ENCODE measurements at regions not wholly inside any gene's neighbourhood (a gene's known extent, or its start where the extent isn't known, plus 50 kb on each side); places are given as distances from the start of the nearest gene placed in this dataset.
"Not testable (repeated sequence)": the region's sequence is repeated elsewhere in the genome, so short reads cannot be mapped to it uniquely, and the experiment has no call there.

GRCh38 chr2:13334071-13334470, 617.3 kb downstream of the TRIB2 start:
- H3K27me3 ChIP-seq (ENCODE audit: control insufficient read depth in 2 of 2, insufficient read depth in 2 of 2, low read length in 2 of 2); in situ Hi-C loops (cut with MboI); H3K9me3 ChIP-seq (replicated peaks; ENCODE audit: control insufficient read depth, insufficient read depth, low read depth, low read length); H2AFZ ChIP-seq (ENCODE audit: low read depth, low read length); H3K9me1 ChIP-seq (ENCODE audit: control insufficient read depth, insufficient read depth, low read length); H3K4me1 ChIP-seq (replicated peaks in 1 of 2; ENCODE audit: control insufficient read depth in 2 of 2, insufficient read depth in 2 of 2, low read length in 2 of 2); ATAC-seq; H3K9ac ChIP-seq (ENCODE audit: insufficient read depth in 1 of 2, low read depth in 2 of 2, low read length in 2 of 2); FAIRE-seq; BruUV-seq (replicated peaks); H3K4me3 ChIP-seq; H3K79me2 ChIP-seq (ENCODE audit: control insufficient read depth, insufficient read depth, low read length); H3K4me2 ChIP-seq (ENCODE audit: insufficient read depth, low read length); H4K20me1 ChIP-seq (replicated peaks; ENCODE audit: control insufficient read depth, insufficient read depth, low read length); H3K27ac ChIP-seq (ENCODE audit: extremely low read depth, low read depth, low read length); POLR2A ChIA-PET; DNase-seq (ENCODE audit: extremely low read depth in 1 of 4, low spot score in 3 of 4); CTCF ChIA-PET (ENCODE audit: low intra/inter-chr PET ratio); H3K36me3 ChIP-seq (ENCODE audit: control insufficient read depth, insufficient read depth, low read length); intact Hi-C loops (cut with micrococcal nuclease): not testable (repeated sequence)

GRCh38 chr2:13334545-13334944, 617.8 kb downstream of the TRIB2 start:
- H3K9me3 ChIP-seq (replicated peaks; ENCODE audit: control insufficient read depth, insufficient read depth, low read depth, low read length), result no peaks in the 10 kb centered on the region
- POLR2A ChIA-PET, result no interaction called here
- H3K79me2 ChIP-seq (ENCODE audit: control insufficient read depth, insufficient read depth, low read length), result no peaks in the 10 kb centered on the region
- ATAC-seq (no peak), DNase-seq (ENCODE audit: extremely low read depth in 1 of 4, low spot score in 3 of 4) (no peak), FAIRE-seq (no peak)
- no peak overlapping the region for H3K9ac ChIP-seq (ENCODE audit: insufficient read depth in 1 of 2, low read depth in 2 of 2, low read length in 2 of 2)
- no peaks in the 10 kb centered on the region for H3K36me3 ChIP-seq (ENCODE audit: control insufficient read depth, insufficient read depth, low read length)
- H3K27ac ChIP-seq (ENCODE audit: extremely low read depth, low read depth, low read length), result no peak overlapping the region
- H3K9me1 ChIP-seq (ENCODE audit: control insufficient read depth, insufficient read depth, low read length), result no peaks in the 10 kb centered on the region
- BruUV-seq (replicated peaks), result no TSS peak
- CTCF ChIA-PET (ENCODE audit: low intra/inter-chr PET ratio), result no interaction called here
- H4K20me1 ChIP-seq (replicated peaks; ENCODE audit: control insufficient read depth, insufficient read depth, low read length), result no peaks in the 10 kb centered on the region
- no peak overlapping the region for H3K4me2 ChIP-seq (ENCODE audit: insufficient read depth, low read length)
- intact Hi-C loops (cut with micrococcal nuclease), result no loop called here
- TF ChIP-seq NR2C1 (IDR thresholded peaks at IDR 0.05), result no peak
- TF ChIP-seq NR2C1 (tag; IDR thresholded peaks at IDR 0.05), result no peak
- TF ChIP-seq FOXK2 (conservative IDR thresholded peaks at IDR 0.05 in 1 of 2, IDR thresholded peaks at IDR 0.05 in 1 of 2; ENCODE audit: low read depth in 2 of 2), result no peak
- 0 out of 2 replicates have a peak, but pooled peaks have one; percentile 15 for TF ChIP-seq ZNF316 (IDR thresholded peaks at IDR 0.05)
- TF ChIP-seq NFE2 (IDR thresholded peaks at IDR 0.05; ENCODE audit: low read depth), result 0 out of 2 replicates have a peak, but pooled peaks have one; percentile 22
- TF ChIP-seq MNT (conservative IDR thresholded peaks at IDR 0.05), result no peak
- in situ Hi-C loops (cut with MboI), result no loop called here
- H2AFZ ChIP-seq (ENCODE audit: low read depth, low read length), result no peak overlapping the region
- no peaks in the 10 kb centered on the region for H3K4me1 ChIP-seq (replicated peaks in 1 of 2; ENCODE audit: control insufficient read depth in 2 of 2, insufficient read depth in 2 of 2, low read length in 2 of 2)
- H3K4me3 ChIP-seq, result no peak overlapping the region
- H3K27me3 ChIP-seq (ENCODE audit: control insufficient read depth in 2 of 2, insufficient read depth in 2 of 2, low read length in 2 of 2), result no peaks in the 10 kb centered on the region
